A673 (cell line): ENCODE measurements at regions not wholly inside any gene's neighbourhood (a gene's known extent, or its start where the extent isn't known, plus 50 kb on each side); places are given as distances from the start of the nearest gene placed in this dataset.

ENCODE experiments used
- EZH2 ChIP-seq: fragments of 200-600 bp; sonication (generic); IDR thresholded peaks from 2 replicates; pipeline ENCODE4 v1.6.1; 2017; ENCODE audit warnings: borderline replicate concordance, low read depth, mild to moderate bottlenecking, mixed read lengths, antibody characterized with exemption, low read length; ENCODE audit not compliant: poor library complexity, severe bottlenecking
- TF ChIP-seq, protein P1 (sequence below): fragments of 300-800, 200-600 bp; sonication (generic); conservative IDR thresholded peaks from 2 replicates; pipeline ENCODE4 v1.5.1; 2017; ENCODE audit warnings: low read depth, mild to moderate bottlenecking, antibody characterized with exemption, low read length, moderate library complexity, mixed read lengths

DNA sequence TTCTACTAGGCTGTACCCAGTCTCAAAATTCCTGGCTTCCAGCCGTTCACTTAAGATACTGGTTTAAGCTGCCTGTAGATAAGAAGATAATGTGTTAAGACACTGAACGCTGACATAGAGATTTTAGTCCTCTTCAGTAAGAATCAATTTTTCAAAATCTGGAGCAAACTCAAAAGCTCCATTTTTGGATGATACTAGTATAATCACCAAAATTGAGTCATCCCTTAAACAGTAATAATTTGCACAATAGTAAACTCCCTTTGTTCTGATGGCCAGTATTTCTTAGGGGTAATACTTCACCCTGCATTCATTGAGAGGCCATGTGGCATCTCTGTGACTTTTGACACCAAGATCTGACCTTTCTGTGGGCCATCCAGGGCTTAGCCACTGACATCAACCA lies 299.8 kb upstream of the USP25 start:
- TF ChIP-seq, protein P1, sequence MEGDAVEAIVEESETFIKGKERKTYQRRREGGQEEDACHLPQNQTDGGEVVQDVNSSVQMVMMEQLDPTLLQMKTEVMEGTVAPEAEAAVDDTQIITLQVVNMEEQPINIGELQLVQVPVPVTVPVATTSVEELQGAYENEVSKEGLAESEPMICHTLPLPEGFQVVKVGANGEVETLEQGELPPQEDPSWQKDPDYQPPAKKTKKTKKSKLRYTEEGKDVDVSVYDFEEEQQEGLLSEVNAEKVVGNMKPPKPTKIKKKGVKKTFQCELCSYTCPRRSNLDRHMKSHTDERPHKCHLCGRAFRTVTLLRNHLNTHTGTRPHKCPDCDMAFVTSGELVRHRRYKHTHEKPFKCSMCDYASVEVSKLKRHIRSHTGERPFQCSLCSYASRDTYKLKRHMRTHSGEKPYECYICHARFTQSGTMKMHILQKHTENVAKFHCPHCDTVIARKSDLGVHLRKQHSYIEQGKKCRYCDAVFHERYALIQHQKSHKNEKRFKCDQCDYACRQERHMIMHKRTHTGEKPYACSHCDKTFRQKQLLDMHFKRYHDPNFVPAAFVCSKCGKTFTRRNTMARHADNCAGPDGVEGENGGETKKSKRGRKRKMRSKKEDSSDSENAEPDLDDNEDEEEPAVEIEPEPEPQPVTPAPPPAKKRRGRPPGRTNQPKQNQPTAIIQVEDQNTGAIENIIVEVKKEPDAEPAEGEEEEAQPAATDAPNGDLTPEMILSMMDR = no peak
- TF ChIP-seq EZH2 = no peak
